Stimulated activated memory B cell treated with anti-CD40 and anti-IgM and Interleukin-4, amounts not matched to agents 10 μg/mL and 1 μg/mL and 100 μg/mL, for 72 hours (primary cell): ENCODE measurements at regions not wholly inside any gene's neighbourhood (a gene's known extent, or its start where the extent isn't known, plus 50 kb on each side); places are given as distances from the start of the nearest gene placed in this dataset.
"Not testable (repeated sequence)": the region's sequence is repeated elsewhere in the genome, so short reads cannot be mapped to it uniquely, and the experiment has no call there.

Experiments
- ATAC-seq: fragments of 150-1000 bp; cut with Tn5 transposase; 2 replicates; pipeline ENCODE4 v1.10.0; 2021
- H3K27ac Mint-ChIP-seq: one replicate; pipeline ENCODE4 v1.8.0; 2022; ENCODE audit warnings: mild to moderate bottlenecking, mixed read lengths
- H3K27me3 Mint-ChIP-seq: one replicate; pipeline ENCODE4 v1.8.0; 2022; ENCODE audit warnings: mixed read lengths
- H3K36me3 Mint-ChIP-seq: one replicate; pipeline ENCODE4 v1.8.0; 2022; ENCODE audit warnings: mixed read lengths
- H3K4me1 Mint-ChIP-seq: one replicate; pipeline ENCODE4 v1.8.0; 2022; ENCODE audit warnings: mixed read lengths
- H3K4me3 Mint-ChIP-seq: one replicate; pipeline ENCODE4 v1.8.0; 2022; ENCODE audit warnings: mild to moderate bottlenecking, moderate library complexity, mixed read lengths
- H3K9me3 Mint-ChIP-seq: one replicate; pipeline ENCODE4 v1.8.0; 2022; ENCODE audit warnings: mixed read lengths

DNA sequence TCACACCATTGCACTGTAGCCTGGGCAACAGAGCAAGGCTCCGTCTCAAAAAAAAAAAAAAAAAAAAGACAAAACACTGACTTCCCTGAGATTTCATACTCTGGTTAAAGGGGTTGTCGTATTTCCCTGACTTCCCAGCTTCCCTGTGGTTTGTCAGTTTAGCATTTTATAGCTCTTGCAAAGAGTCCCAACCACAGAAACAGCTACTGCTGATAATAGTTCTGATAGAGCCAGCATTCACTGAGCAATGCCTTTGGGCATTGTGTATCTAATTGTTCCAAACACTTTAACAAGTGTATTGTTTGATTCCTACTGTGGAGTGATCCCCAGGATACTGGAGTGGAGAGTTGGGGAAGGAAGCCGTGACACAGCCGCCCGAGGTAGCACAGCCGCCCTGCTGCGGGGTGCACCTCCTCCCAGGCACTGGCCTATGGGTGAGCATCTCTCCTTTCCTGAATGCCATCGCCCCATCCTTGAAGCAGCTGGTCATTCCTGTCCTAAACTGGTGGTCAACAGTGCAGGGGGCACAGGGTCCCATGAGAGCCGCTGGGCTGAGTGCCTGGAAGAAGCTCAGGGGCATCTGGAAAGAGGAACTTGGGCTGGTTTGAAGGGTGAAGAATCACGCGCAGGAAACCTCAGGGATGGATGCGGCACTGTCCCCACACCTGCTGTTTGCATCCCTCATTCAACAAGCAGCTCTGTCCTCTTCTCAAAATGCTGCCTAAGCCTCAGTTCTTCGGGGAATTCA, 81.0 kb upstream of the TMEM18 start:
- Mint-ChIP-seq H3K27me3 (peaks cover 41% of the 10 kb centered on the region), H3K36me3 (no peaks in the 10 kb centered on the region), H3K9me3 (peaks cover 3% of the 10 kb centered on the region), H3K4me3 (no peak overlapping the region), H3K4me1 (no peaks in the 10 kb centered on the region), H3K27ac (no peak overlapping the region)
- ATAC-seq = no peak

DNA sequence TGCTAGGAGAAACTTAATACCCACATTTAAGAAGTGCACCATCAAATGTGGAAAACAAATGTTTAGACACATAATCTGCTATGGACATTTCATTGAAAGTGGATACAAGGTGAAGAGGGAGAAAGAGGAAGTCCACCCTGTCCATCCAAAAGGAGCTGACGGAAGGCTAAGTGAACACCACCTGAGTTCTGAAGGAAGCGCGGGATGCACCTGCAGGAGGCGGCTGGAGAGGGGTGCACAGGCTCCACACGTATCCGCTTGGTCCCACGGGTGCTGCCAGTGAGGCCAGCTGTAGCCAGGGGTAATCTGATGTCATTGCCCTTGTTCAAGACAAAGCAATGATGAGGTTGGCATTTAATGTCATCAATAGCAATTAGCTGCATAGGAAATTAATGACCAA, 75.9 kb upstream of the TMEM18 start:
- peaks cover 51% of the 10 kb centered on the region for H3K27me3 Mint-ChIP-seq
- no peak overlapping the region for H3K27ac Mint-ChIP-seq
- no peaks in the 10 kb centered on the region for H3K4me1 Mint-ChIP-seq
- H3K4me3 Mint-ChIP-seq = no peak overlapping the region
- H3K36me3 Mint-ChIP-seq = no peaks in the 10 kb centered on the region
- peaks cover 3% of the 10 kb centered on the region for H3K9me3 Mint-ChIP-seq
- no peak for ATAC-seq

DNA sequence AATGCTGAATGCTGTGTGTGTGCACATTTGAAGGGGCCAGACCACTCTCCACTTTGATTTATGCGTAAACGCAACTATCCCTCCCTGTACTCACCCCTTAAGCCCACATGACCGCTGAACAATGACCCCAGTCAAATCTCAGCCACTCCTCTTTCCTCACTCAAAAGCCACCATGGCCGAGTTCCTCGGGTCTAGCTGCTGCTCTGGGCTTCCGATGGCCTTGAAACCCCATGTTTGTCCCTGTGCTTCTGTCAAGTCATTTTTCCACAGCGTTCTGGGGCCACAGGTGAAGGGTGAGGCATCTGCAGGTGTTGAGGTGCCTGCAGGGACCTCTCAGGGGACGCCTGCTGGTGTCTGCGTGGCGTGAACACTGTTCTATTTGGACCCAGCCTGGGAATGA, 74.3 kb upstream of the TMEM18 start:
- H3K4me1 Mint-ChIP-seq = no peaks in the 10 kb centered on the region
- no peak overlapping the region for H3K27ac Mint-ChIP-seq
- peaks cover 6% of the 10 kb centered on the region for H3K9me3 Mint-ChIP-seq

DNA sequence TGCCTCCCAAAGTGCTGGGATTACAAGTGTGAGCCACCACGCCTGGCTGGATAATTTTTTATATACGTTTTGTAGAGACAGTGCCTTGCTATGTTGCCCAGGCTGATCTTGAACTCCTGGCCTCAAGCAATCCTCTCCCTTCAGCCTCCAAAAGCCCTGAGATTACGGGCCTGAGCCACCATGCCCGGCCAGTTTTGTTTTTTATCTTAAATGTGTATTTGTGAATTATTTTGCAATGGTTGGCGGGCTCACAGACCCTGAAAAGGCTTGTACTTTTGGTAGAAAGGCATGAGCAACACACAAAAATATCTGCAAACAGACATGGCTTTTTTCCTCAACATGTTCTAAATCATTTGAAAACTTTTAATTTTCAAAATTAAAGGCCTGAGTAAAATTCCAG, 73.4 kb upstream of the TMEM18 start:
- Mint-ChIP-seq H3K9me3 (peaks cover 8% of the 10 kb centered on the region), H3K27ac (no peak overlapping the region), H3K36me3 (no peaks in the 10 kb centered on the region), H3K4me1 (no peaks in the 10 kb centered on the region), H3K27me3 (peaks cover 65% of the 10 kb centered on the region), H3K4me3 (no peak overlapping the region)
- no peak for ATAC-seq

More for the DNA sequence above, 74.3 kb upstream of the TMEM18 start:
- H3K36me3 Mint-ChIP-seq = no peaks in the 10 kb centered on the region
- H3K27me3 Mint-ChIP-seq = peaks cover 68% of the 10 kb centered on the region
- ATAC-seq = no peak
- H3K4me3 Mint-ChIP-seq = no peak overlapping the region

DNA sequence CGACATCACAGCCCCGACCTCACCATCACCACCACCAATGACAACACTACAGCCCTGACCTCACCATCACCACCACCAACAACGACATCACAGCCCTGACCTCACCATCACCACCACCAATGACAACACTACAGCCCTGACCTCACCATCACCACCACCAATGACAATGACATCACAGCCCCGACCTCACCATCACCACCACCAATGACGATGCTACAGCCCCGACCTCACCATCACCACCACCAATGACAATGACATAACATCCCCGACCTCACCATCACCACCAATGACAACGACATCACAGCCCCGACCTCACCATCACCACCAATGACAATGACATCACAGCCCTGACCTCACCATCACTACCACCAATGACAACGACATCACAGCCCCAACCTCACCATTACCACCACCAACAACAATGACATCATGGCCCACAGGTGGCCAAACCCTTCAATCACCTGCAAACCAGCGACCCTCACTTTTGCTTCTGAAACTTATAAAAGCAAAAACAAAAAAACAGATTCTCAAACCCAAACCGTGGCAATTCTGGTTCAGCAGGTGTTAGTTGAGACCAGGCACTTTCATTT, 70.7 kb upstream of the TMEM18 start:
- no peak for ATAC-seq
- Mint-ChIP-seq H3K4me3 (no peak overlapping the region), H3K27ac (no peak overlapping the region), H3K27me3 (peaks cover 52% of the 10 kb centered on the region), H3K4me1 (no peaks in the 10 kb centered on the region), H3K9me3 (peaks cover 17% of the 10 kb centered on the region), H3K36me3 (no peaks in the 10 kb centered on the region)

DNA sequence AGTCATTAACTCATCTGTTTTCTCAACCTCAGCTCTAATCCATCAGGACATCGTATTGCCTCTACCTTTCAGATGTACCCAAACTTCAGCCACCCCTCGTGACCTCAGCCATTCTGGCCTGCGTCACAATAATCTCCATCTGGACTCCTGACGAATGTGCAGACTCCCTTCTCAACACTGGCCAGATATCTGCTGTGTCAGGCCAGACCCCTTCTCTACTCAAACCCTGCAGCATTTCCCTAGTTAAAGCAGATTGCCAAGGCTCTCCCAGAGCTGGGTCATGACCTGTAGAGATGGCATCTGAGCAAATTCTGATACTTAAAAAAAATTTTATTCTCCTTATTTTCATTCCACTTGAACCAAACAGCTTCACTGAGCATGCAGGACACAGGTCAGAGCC, 69.5 kb upstream of the TMEM18 start:
- no peak for ATAC-seq
- peaks cover 40% of the 10 kb centered on the region for H3K27me3 Mint-ChIP-seq
- no peaks in the 10 kb centered on the region for H3K36me3 Mint-ChIP-seq
- peaks cover 17% of the 10 kb centered on the region for H3K9me3 Mint-ChIP-seq
- H3K27ac Mint-ChIP-seq = no peak overlapping the region
- H3K4me1 Mint-ChIP-seq = no peaks in the 10 kb centered on the region
- H3K4me3 Mint-ChIP-seq = no peak overlapping the region

DNA sequence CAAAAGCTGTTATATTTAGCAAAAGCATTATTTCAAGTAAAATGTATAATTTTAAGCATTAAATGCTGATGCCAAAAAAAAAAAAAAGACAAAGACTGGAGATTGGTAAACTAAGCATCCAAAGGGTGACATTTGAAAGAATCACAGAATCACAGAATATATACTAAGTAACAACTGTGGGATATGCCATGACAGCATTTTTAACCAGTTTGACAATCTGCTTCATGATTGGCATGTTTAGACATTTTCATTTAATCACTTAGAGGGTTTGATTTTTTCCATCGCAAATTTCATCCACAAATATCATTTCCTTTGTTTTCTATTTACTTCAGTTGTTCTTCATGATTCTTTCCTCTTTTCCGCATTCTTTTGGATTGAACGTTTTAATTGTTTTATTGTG, 66.9 kb upstream of the TMEM18 start:
- Mint-ChIP-seq H3K4me3 (no peak overlapping the region), H3K9me3 (peaks cover 17% of the 10 kb centered on the region), H3K36me3 (no peaks in the 10 kb centered on the region), H3K4me1 (peaks cover 17% of the 10 kb centered on the region), H3K27me3 (peaks cover 42% of the 10 kb centered on the region), H3K27ac (no peak overlapping the region)
- no peak for ATAC-seq

DNA sequence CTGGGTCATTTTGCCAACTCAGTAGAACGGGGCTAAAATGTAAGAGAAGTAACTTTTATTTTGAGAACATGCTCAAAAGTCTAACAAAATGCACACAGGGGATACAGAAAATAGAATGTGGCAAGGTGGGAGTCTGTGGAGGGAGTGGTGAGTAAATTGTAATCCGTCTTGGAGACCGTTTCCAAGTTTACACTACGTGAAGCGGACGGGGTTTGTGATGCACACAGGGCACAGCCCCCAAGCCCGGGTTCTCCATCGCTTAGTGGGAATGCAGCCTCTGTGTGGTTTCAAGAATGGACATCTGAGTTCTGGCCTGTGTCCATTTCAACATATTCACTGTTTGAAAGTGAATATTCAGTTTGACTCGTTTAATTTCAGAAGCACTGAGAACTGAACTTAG, 65.0 kb upstream of the TMEM18 start:
- Mint-ChIP-seq H3K4me3 (no peak overlapping the region), H3K4me1 (peaks cover 17% of the 10 kb centered on the region), H3K36me3 (no peaks in the 10 kb centered on the region), H3K27ac (no peak overlapping the region), H3K27me3 (peaks cover 32% of the 10 kb centered on the region), H3K9me3 (peaks cover 10% of the 10 kb centered on the region)
- ATAC-seq = no peak

DNA sequence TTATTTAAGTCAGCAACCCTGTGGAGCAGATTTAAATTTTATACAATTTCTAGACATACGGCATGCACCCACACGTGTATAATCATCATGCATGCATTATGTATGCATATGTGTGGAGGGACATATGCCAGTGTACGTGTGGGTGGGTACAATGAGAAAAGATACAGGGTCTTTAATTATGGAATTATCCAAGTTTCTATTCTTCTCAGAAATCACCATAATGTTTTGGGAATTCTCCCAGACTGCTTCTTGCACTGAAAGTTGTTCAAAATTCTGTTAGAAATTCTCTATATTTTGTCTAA, 63.9 kb upstream of the TMEM18 start:
- Mint-ChIP-seq H3K4me1 (peaks cover 18% of the 10 kb centered on the region), H3K9me3 (peaks cover 10% of the 10 kb centered on the region), H3K4me3 (no peak overlapping the region), H3K36me3 (no peaks in the 10 kb centered on the region), H3K27me3 (peaks cover 29% of the 10 kb centered on the region), H3K27ac (no peak overlapping the region)
- ATAC-seq = no peak

DNA sequence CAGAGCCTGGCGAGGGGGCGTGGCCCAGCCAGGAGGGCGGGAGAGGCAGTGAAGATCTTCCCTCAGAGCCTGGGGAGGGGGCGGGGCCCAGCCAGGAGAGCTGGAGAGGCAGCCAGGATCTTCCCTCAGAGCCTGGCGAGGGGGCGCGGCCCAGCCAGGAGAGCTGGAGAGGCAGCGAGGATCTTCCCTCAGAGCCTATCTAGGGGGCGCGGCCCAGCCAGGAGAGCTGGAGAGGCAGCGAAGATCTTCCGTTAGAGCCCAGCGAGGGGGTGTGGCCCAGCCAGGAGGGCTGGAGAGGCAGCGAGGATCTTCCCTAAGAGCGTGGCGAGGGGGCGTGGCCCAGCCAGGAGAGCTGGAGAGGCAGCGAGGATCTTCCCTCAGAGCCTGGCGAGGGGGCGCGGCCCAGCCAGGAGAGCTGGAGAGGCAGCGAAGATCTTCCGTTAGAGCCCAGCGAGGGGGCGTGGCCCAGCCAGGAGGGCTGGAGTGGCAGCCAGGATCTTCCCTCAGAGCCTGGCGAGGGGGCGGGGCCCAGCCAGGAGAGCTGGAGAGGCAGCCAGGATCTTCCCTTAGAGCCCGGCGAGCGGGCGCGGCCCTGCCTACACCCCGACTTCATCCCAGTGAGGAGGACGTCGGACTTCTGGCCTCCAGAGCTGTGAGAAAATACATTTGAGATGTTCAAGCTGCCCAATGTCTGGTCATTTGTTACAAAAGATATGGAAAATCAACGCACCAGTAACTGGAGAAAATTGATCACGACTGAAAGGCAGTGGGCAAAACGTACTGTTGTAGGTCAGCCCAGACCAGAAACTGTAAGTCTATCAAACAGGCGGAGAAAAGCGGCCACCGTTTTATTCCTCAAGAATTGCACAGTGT, 63.4 kb upstream of the TMEM18 start:
- Mint-ChIP-seq H3K4me3 (peak overlapping the region; percentile 83), H3K4me1 (peaks cover 23% of the 10 kb centered on the region), H3K27me3 (peaks cover 31% of the 10 kb centered on the region)
- not testable (repeated sequence) for ATAC-seq, H3K27ac Mint-ChIP-seq, H3K9me3 Mint-ChIP-seq, H3K36me3 Mint-ChIP-seq

DNA sequence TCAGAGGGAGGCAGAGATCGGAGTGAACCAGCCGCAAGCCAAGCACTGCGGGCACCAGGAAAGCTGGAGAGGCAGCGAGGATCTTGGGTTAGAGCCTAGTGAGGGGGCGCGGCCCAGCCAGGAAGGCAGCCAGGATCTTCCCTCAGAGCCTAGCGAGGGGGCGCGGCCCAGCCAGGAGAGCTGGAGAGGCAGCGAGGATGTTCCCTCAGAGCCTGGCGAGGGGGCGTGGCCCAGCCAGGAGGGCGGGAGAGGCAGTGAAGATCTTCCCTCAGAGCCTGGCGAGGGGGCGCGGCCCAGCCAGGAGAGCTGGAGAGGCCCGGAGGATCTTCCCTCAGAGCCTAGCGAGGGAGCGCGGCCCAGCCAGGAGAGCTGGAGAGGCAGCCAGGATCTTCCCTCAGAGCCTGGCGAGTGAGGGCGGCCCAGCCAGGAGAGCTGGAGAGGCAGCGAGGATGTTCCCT, 62.7 kb upstream of the TMEM18 start:
- H3K4me1 Mint-ChIP-seq = peaks cover 23% of the 10 kb centered on the region
- peaks cover 31% of the 10 kb centered on the region for H3K27me3 Mint-ChIP-seq
- not testable (repeated sequence) for H3K36me3 Mint-ChIP-seq, H3K9me3 Mint-ChIP-seq, ATAC-seq, H3K27ac Mint-ChIP-seq
- peak overlapping the region; percentile 83 for H3K4me3 Mint-ChIP-seq

DNA sequence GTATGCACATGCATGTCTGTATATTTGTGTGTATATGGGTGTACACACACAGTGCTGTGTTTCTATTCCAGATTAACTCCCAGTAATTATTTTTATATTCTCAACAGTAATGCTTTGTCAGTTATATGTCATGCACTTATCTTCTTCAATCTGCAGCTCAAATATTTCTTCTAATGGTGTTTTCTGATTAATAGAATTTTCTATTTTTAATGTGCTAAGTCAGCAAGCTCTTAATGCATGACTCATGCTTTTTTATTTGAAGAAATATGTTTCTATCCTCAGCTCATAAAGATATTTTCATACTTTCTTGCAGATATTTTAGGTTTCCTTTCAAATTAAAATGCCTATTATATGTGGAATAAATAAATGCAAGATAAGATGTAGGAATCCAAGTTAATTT, 59.7 kb upstream of the TMEM18 start:
- no peaks in the 10 kb centered on the region for H3K9me3 Mint-ChIP-seq
- H3K27me3 Mint-ChIP-seq = peaks cover 26% of the 10 kb centered on the region
- H3K36me3 Mint-ChIP-seq = no peaks in the 10 kb centered on the region
- no peak for ATAC-seq
- no peak overlapping the region for H3K27ac Mint-ChIP-seq
- peaks cover 23% of the 10 kb centered on the region for H3K4me1 Mint-ChIP-seq
- no peak overlapping the region for H3K4me3 Mint-ChIP-seq

DNA sequence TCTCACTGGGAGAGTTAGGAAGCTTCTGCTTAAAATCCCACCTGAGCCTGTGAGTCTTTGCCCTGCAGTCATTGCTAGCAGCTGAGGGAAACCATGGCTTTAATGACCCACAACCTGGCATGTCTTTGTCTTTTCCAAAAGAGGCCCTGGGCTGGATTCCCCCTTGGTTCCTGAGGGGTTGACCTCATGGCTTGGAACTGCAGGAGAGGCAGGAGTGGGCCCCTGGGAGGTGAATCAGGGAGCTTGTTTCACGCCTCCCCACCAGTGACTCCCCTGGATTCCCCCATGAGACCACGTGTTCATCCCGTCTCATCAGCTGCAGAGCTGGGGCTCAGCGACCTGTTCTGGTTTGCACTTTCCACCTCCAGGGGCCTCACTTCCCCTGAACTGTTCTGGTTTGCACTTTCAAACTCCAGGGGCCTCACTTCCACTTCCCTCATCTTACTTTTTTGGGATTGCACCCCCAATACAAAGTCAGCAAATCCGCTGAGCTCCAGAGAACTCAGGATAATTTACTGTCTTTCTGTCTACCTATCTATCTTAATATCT, 58.5 kb upstream of the TMEM18 start:
- peaks cover 23% of the 10 kb centered on the region for H3K4me1 Mint-ChIP-seq
- peaks cover 36% of the 10 kb centered on the region for H3K27me3 Mint-ChIP-seq
- peak; percentile 51 for ATAC-seq
- H3K27ac Mint-ChIP-seq = no peak overlapping the region
- no peaks in the 10 kb centered on the region for H3K9me3 Mint-ChIP-seq
- no peaks in the 10 kb centered on the region for H3K36me3 Mint-ChIP-seq
- H3K4me3 Mint-ChIP-seq = no peak overlapping the region

DNA sequence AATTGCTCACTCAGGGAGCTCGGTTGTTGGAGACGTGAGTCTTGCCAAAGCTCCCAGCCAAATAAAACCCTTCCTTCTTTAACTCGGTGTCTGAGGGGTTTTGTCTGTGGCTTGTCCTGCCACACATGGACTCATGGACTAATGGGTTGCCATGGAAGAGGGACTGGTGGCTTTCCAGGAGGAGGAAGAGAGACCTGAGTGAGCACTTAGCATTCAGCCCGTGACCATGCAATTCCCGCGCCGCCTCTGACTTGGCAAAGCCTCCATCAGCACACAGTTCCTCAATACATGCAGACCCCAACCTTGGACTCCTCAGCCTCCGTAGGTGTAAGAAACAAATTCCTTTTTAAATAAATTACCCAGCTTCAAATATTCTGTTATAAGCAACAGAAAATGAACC, 57.3 kb upstream of the TMEM18 start:
- Mint-ChIP-seq H3K4me1 (peaks cover 11% of the 10 kb centered on the region), H3K27me3 (peaks cover 26% of the 10 kb centered on the region), H3K36me3 (no peaks in the 10 kb centered on the region), H3K9me3 (no peaks in the 10 kb centered on the region), H3K4me3 (no peak overlapping the region), H3K27ac (no peak overlapping the region)
- no peak for ATAC-seq

DNA sequence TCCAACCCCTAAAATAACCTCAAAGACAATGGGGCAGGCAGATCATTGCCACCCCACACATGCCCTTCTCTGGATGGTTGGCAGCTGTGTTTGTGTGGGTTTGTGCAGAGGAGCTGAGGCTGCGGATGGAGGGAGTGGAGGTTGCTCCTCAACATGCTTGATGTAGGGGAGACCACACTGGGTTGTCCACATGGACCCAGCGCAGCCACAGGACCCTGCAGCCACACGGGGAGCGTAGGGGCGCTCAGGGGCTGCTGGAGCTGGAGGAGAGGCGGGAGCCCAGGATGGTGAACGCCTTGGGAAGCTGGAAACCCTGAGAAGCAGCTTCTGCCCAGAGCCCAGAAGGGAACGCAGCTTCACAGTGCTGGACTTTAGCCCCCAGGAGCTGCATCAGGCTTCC, 56.3 kb upstream of the TMEM18 start:
- no peak overlapping the region for H3K4me3 Mint-ChIP-seq
- H3K36me3 Mint-ChIP-seq = no peaks in the 10 kb centered on the region
- H3K27ac Mint-ChIP-seq = no peak overlapping the region
- H3K4me1 Mint-ChIP-seq = peaks cover 7% of the 10 kb centered on the region
- ATAC-seq = no peak
- H3K9me3 Mint-ChIP-seq = no peaks in the 10 kb centered on the region
- H3K27me3 Mint-ChIP-seq = peaks cover 31% of the 10 kb centered on the region
